ENCODE measurements at regions not wholly inside any gene's neighbourhood (a gene's known extent, or its start where the extent isn't known, plus 50 kb on each side); places are given as distances from the start of the nearest gene placed in this dataset.

GRCh38 chr17:71432378-71433315 is 688.2 kb upstream of the SOX9 start (continued):
- TF ChIP-seq CTBP2 (IDR thresholded peaks at IDR 0.05; ENCODE audit: borderline replicate concordance, insufficient read depth, insufficient read length, low read length) (no peak), CTCF (IDR thresholded peaks at IDR 0.05; ENCODE audit: control extremely low read depth in 1 of 3, insufficient read depth in 1 of 3, low read depth in 1 of 3, low read length in 3 of 3) (no peak), BCL11A (IDR thresholded peaks at IDR 0.05; ENCODE audit: low read depth in 2 of 2, low read length in 2 of 2) (no peak)
